SU-DHL-6 (cell line): ENCODE measurements at regions not wholly inside any gene's neighbourhood (a gene's known extent, or its start where the extent isn't known, plus 50 kb on each side); places are given as distances from the start of the nearest gene placed in this dataset.

Source experiments
- EZH2phosphoT487 ChIP-seq: fragments of 200-600 bp; sonication (generic), shearing (Covaris generic); conservative IDR thresholded peaks from 2 replicates; pipeline ENCODE4 v1.6.1; 2018; ENCODE audit warnings: mild to moderate bottlenecking, antibody characterized with exemption, low read length, moderate library complexity, mixed read lengths
- TF ChIP-seq, protein P1 (sequence below): fragments of 200-600 bp; sonication (generic); IDR thresholded peaks from one replicate; pipeline ENCODE4 v1.5.1; 2017; ENCODE audit warnings: antibody characterized with exemption, mild to moderate bottlenecking, low read length, moderate library complexity; ENCODE audit not compliant: insufficient read depth, poor library complexity, severe bottlenecking

- TF ChIP-seq, protein P1, sequence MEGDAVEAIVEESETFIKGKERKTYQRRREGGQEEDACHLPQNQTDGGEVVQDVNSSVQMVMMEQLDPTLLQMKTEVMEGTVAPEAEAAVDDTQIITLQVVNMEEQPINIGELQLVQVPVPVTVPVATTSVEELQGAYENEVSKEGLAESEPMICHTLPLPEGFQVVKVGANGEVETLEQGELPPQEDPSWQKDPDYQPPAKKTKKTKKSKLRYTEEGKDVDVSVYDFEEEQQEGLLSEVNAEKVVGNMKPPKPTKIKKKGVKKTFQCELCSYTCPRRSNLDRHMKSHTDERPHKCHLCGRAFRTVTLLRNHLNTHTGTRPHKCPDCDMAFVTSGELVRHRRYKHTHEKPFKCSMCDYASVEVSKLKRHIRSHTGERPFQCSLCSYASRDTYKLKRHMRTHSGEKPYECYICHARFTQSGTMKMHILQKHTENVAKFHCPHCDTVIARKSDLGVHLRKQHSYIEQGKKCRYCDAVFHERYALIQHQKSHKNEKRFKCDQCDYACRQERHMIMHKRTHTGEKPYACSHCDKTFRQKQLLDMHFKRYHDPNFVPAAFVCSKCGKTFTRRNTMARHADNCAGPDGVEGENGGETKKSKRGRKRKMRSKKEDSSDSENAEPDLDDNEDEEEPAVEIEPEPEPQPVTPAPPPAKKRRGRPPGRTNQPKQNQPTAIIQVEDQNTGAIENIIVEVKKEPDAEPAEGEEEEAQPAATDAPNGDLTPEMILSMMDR, result no peak
- TF ChIP-seq EZH2phosphoT487, result no peak
These were observed 899.1 kb upstream of the ZWINT start for GRCh38 chr10:57260175-57260574.
